HepG2 (cell line): ENCODE measurements at regions not wholly inside any gene's neighbourhood (a gene's known extent, or its start where the extent isn't known, plus 50 kb on each side); places are given as distances from the start of the nearest gene placed in this dataset.

Source experiments
- ATAC-seq: fragments of 200-7000 bp; cut with Tn5 transposase; 3 replicates; pipeline ENCODE4 v1.9.1; 2020; ENCODE audit warnings: mild to moderate bottlenecking, moderate library complexity
- BruUV-seq: library from RNA; stranded (reverse); fragments of 400-500 nt; replicated peaks from 2 replicates; lab custom pipeline; 2021; lab: Mats Ljungman, UMichigan
- CTCF ChIA-PET: fragments of 300-600 bp; formaldehyde crosslinking; extraction: SDS; loops from one replicate; lab custom pipeline; 2021; ENCODE audit warnings: low total read pairs, inconsistent platforms, low intra/inter-chr PET ratio; lab: Yijun Ruan, JAX
- POLR2A ChIA-PET: fragments of 350-600 bp; sonication (Branson Sonifier 250); formaldehyde crosslinking; loops from one replicate; lab custom pipeline; 2020; ENCODE audit warnings: antibody characterized with exemption, inconsistent platforms; lab: Yijun Ruan, JAX
- DNase-seq: peaks from one replicate; pipeline ENCODE4 v3.0.0-alpha.2; 2015; ENCODE audit warnings: low spot score
- FAIRE-seq: peaks from 3 replicates; lab custom pipeline; 2011; peaks lifted over from hg19 to GRCh38; lab: Jason Lieb, UNC
- H2AFZ ChIP-seq: one replicate; pipeline ENCODE4 v1.6.1; 2011; ENCODE audit warnings: low read length, inconsistent platforms
- H3K27ac ChIP-seq: fragments of 300-600 bp; 3 replicates; pipeline ENCODE4 v1.8.0; 2011; ENCODE audit warnings: mixed run types, mild to moderate bottlenecking, mixed read lengths, low read length, inconsistent platforms; ENCODE audit not compliant: insufficient read depth; ENCODE audit errors: extremely low read length
- H3K27me3 ChIP-seq, 2 experiments: fragments of 200-600 bp in 1 of 2; 2 replicates in 1 of 2; 3 replicates in 1 of 2; pipeline versions ENCODE4 v1.6.0 to v1.8.0; 2011; ENCODE audit warnings: low read length in 2 of 2, mild to moderate bottlenecking in 2 of 2, moderate library complexity in 2 of 2, inconsistent platforms in 1 of 2; ENCODE audit not compliant: insufficient read depth in 2 of 2, control insufficient read depth in 1 of 2
- H3K36me3 ChIP-seq, 2 experiments: fragments of 200-600 bp in 1 of 2; replicated peaks in 1 of 2; 2 replicates in 1 of 2; 3 replicates in 1 of 2; pipeline versions ENCODE4 v1.5.1 to v1.8.0; 2011; ENCODE audit warnings: low read length in 2 of 2, inconsistent platforms in 1 of 2; ENCODE audit not compliant: insufficient read depth in 2 of 2, control insufficient read depth in 1 of 2
- H3K4me1 ChIP-seq: 2 replicates; pipeline ENCODE4 v1.5.1; 2012; ENCODE audit warnings: low read length, inconsistent platforms; ENCODE audit not compliant: insufficient read depth
- H3K4me2 ChIP-seq: 2 replicates; pipeline ENCODE4 v1.6.0; 2011; ENCODE audit warnings: low read depth, low read length, inconsistent platforms
- H3K4me3 ChIP-seq, 3 experiments: fragments of 200-600 bp in 1 of 3; sonication (generic), shearing (Covaris generic) in 1 of 3; replicated peaks in 1 of 3; 2 replicates each; pipeline ENCODE4 v1.5.1; 2011 to 2016; ENCODE audit warnings: low read length in 3 of 3, inconsistent platforms in 2 of 3, low read depth in 2 of 3, mild to moderate bottlenecking in 2 of 3, control low read depth in 1 of 3, mixed read lengths in 1 of 3; ENCODE audit not compliant: insufficient read depth in 1 of 3
- H3K79me2 ChIP-seq: one replicate; pipeline ENCODE4 v1.6.1; 2011; ENCODE audit warnings: low read length, inconsistent platforms; ENCODE audit not compliant: insufficient read depth
- H3K9ac ChIP-seq: 2 replicates; pipeline ENCODE4 v1.6.0; 2011; ENCODE audit warnings: mild to moderate bottlenecking, low read depth, low read length, inconsistent platforms; ENCODE audit not compliant: insufficient read depth
- H3K9me3 ChIP-seq: 2 replicates; pipeline ENCODE4 v1.5.1; 2012; ENCODE audit warnings: mild to moderate bottlenecking, low read length
- H4K20me1 ChIP-seq: 2 replicates; pipeline ENCODE4 v1.6.0; 2011; ENCODE audit warnings: inconsistent platforms, mild to moderate bottlenecking, low read length, moderate library complexity; ENCODE audit not compliant: insufficient read depth
- ATAD3A ChIP-seq: sonication (generic); formaldehyde crosslinking; IDR thresholded peaks from 2 replicates; pipeline ENCODE4 v1.4.0; 2020; ENCODE audit warnings: missing genetic modification reagents
- JUND ChIP-seq: sonication (generic); formaldehyde crosslinking; IDR thresholded peaks from 2 replicates; pipeline ENCODE4 v1.8.0; 2022; ENCODE audit warnings: mild to moderate bottlenecking, missing genetic modification reagents
- MAFF ChIP-seq: IDR thresholded peaks from 2 replicates; pipeline ENCODE4 v1.6.1; 2011; ENCODE audit warnings: low read depth, low read length, improper control_type of control experiment
- MAFK ChIP-seq, 2 experiments: IDR thresholded peaks in 1 of 2; conservative IDR thresholded peaks in 1 of 2; 2 replicates each; pipeline ENCODE4 v1.6.1; 2011; ENCODE audit warnings: improper control_type of control experiment in 2 of 2, low read length in 2 of 2
- RERE ChIP-seq: IDR thresholded peaks from 2 replicates; pipeline ENCODE4 v1.6.1; 2016; ENCODE audit warnings: low read depth, missing genetic modification reagents, missing compliant biosample characterization
- TBL1XR1 ChIP-seq: fragments of 150-350 bp; IDR thresholded peaks from 2 replicates; pipeline ENCODE4 v1.6.1; 2014; ENCODE audit warnings: borderline replicate concordance, low read length; ENCODE audit not compliant: partially characterized antibody
- TCF7 ChIP-seq: sonication (generic); IDR thresholded peaks from 2 replicates; pipeline ENCODE4 v1.6.1; 2016; ENCODE audit warnings: antibody characterized with exemption, low read depth
- ZBTB10 ChIP-seq: sonication (generic); formaldehyde crosslinking; IDR thresholded peaks from 2 replicates; pipeline ENCODE4 v1.4.0; 2020; ENCODE audit warnings: missing genetic modification reagents, borderline replicate concordance
- ZBTB38 ChIP-seq: sonication (generic); formaldehyde crosslinking; IDR thresholded peaks from 2 replicates; pipeline ENCODE4 v1.5.1; 2020; ENCODE audit warnings: mild to moderate bottlenecking, missing genetic modification reagents
- ZNF740 ChIP-seq: sonication (generic); formaldehyde crosslinking; IDR thresholded peaks from 2 replicates; pipeline ENCODE4 v1.4.0; 2020; ENCODE audit warnings: missing genetic modification reagents
- ZNF761 ChIP-seq: sonication (generic); formaldehyde crosslinking; conservative IDR thresholded peaks from 2 replicates; pipeline ENCODE4 v1.4.0; 2020; ENCODE audit warnings: mild to moderate bottlenecking, missing genetic modification reagents
- WGBS: methylation state at CpG from one replicate; pipeline ENCODE4 v1.1.6; 2017; ENCODE audit warnings: low lambda C conversion rate; 5-methylcytosine and 5-hydroxymethylcytosine counted together
- in situ Hi-C: cut with HindIII; loops from 2 replicates; pipeline ENCODE4 v1.10.0; 2017; ENCODE audit warnings: low pct_unique_long_range_greater_than_20kb; ENCODE audit not compliant: extremely low pct_ligation_motif_present
- intact Hi-C: fragments of 100-400 bp; cut with micrococcal nuclease; formaldehyde crosslinking; loops from one replicate; pipeline ENCODE4 v1.10.0; 2022; ENCODE audit not compliant: unreplicated experiment

GRCh38 chr2:185246717-185247116 is 491.9 kb upstream of the FSIP2 start:
- Histone ChIP-seq H2AFZ (no peak overlapping the region), H3K27me3 (no peaks in the 10 kb centered on the region), H3K9ac (no peak overlapping the region), H3K4me2 (no peak overlapping the region), H4K20me1 (no peaks in the 10 kb centered on the region), H3K36me3 (no peaks in the 10 kb centered on the region)
- TF ChIP-seq MAFF, result peak; percentile 55
- no peak for TF ChIP-seq TBL1XR1
- TF ChIP-seq ZNF740 (CRISPR knock-in tag), result no peak
- peak; percentile 53 to 72; a peak in 3 of 4 replicates for TF ChIP-seq MAFK (conservative IDR thresholded peaks at IDR 0.05 in 1 of 2, IDR thresholded peaks at IDR 0.05 in 1 of 2; ENCODE audit: low read length in 2 of 2)
- TF ChIP-seq, all 625 proteins: peak for 2
- ATAC-seq, result no peak
- BruUV-seq, result no TSS peak
- intact Hi-C loops, result no loop called here
- DNase-seq, result no peak
- Histone ChIP-seq H3K4me1 (no peaks in the 10 kb centered on the region), H3K4me3 (no peak overlapping the region), H3K79me2 (no peaks in the 10 kb centered on the region), H3K9me3 (peaks cover 7% of the 10 kb centered on the region; the same call in 1 of the 2 replicates), H3K27ac (no peak overlapping the region)
- FAIRE-seq, result no peak
- POLR2A ChIA-PET, result no interaction called here
- CTCF ChIA-PET, result no interaction called here
- in situ Hi-C loops, result no loop called here

DNA sequence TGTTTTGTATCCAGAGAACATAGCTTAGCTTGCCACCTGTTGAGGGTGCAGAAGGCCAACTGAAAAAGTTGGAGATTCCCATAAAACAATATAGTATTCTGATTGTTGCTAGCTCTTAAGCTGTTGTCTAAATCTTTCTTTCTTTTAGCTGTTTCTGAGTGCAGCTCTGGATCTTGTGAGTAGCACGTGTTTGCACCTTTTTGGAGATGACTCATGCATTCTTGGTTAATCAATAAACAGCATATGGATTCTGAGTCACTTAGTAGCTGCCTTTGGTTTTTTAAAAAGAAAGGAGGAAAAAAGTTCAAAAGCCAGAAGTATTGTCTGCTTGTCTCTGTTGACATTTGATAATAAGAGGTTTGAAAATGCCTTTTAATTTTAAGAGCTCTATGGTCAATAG is 483.0 kb upstream of the FSIP2 start:
- no peaks in the 10 kb centered on the region for H3K4me1 ChIP-seq
- ChIA-PET POLR2A (no interaction called here), CTCF (no interaction called here)
- H3K79me2 ChIP-seq, result no peaks in the 10 kb centered on the region
- no TSS peak for BruUV-seq
- H3K36me3 ChIP-seq, result no peaks in the 10 kb centered on the region
- H3K4me2 ChIP-seq, result no peak overlapping the region
- intact Hi-C loops (no loop called here), in situ Hi-C loops (no loop called here)
- DNase-seq (peak; percentile 28), ATAC-seq (peak; percentile 60; the same call in 2 of the 3 replicates), FAIRE-seq (no peak)
- no peaks in the 10 kb centered on the region for H4K20me1 ChIP-seq
- H3K27me3 ChIP-seq, result no peaks in the 10 kb centered on the region
- H3K9ac ChIP-seq, result no peak overlapping the region
- WGBS, result 0% methylated on average over 1 of the region's 1 CpG
- no peak overlapping the region for H3K4me3 ChIP-seq
- H3K9me3 ChIP-seq, result no peaks in the 10 kb centered on the region
- no peak overlapping the region for H2AFZ ChIP-seq
- H3K27ac ChIP-seq, result no peak overlapping the region
- TF ChIP-seq ATAD3A (CRISPR knock-in tag), result no peak
- TF ChIP-seq TCF7, result peak; percentile 16; the same call in 1 of the 2 replicates
- no peak for TF ChIP-seq ZBTB38 (CRISPR knock-in tag)
- TF ChIP-seq ZNF761, result no peak
- TF ChIP-seq ZBTB10 (CRISPR knock-in tag), result no peak
- TF ChIP-seq RERE (CRISPR knock-in tag), result no peak
- peak; percentile 72; the same call in 1 of the 2 replicates for TF ChIP-seq JUND (CRISPR knock-in tag)
